CD8-positive, alpha-beta memory T cell (primary cell): ENCODE measurements at regions not wholly inside any gene's neighbourhood (a gene's known extent, or its start where the extent isn't known, plus 50 kb on each side); places are given as distances from the start of the nearest gene placed in this dataset.

ENCODE experiments used
- CTCF ChIA-PET: fragments of 350-600 bp; sonication (Branson Sonifier 250); formaldehyde crosslinking; loops from one replicate; lab custom pipeline; 2021; ENCODE audit warnings: antibody characterized with exemption; lab: Charles Lee
- POLR2A ChIA-PET: fragments of 350-600 bp; sonication (Branson Sonifier 250); formaldehyde crosslinking; loops from one replicate; lab custom pipeline; 2021; ENCODE audit warnings: antibody characterized with exemption; lab: Charles Lee
- DNase-seq, 5 donors: peaks; one replicate each; pipeline versions ENCODE4 v3.0.0 to v3.0.0-alpha.2; 2020 to 2022; ENCODE audit warnings: mixed read lengths in 1 of 5
- H3K27ac ChIP-seq: one replicate; pipeline ENCODE4 v1.7.0; 2013; ENCODE audit warnings: low read depth, mild to moderate bottlenecking, low read length, moderate library complexity
- H3K27me3 ChIP-seq: 2 replicates; pipeline ENCODE4 v1.7.0; 2013; ENCODE audit warnings: low read length, mild to moderate bottlenecking; ENCODE audit not compliant: insufficient read depth, poor library complexity, severe bottlenecking
- H3K36me3 ChIP-seq: 2 replicates; pipeline ENCODE4 v1.7.0; 2013; ENCODE audit warnings: mild to moderate bottlenecking, low read length, moderate library complexity; ENCODE audit not compliant: insufficient read depth
- H3K4me1 ChIP-seq: 2 replicates; pipeline ENCODE4 v1.7.0; 2013; ENCODE audit warnings: mild to moderate bottlenecking, low read length, moderate library complexity; ENCODE audit not compliant: insufficient read depth
- H3K4me3 ChIP-seq: 2 replicates; pipeline ENCODE4 v1.7.0; 2013; ENCODE audit warnings: mild to moderate bottlenecking, low read length
- H3K9me3 ChIP-seq: 2 replicates; pipeline ENCODE4 v1.7.0; 2013; ENCODE audit warnings: mild to moderate bottlenecking, low read length
- H3K27ac Mint-ChIP-seq, 8 donors: one replicate each; pipeline ENCODE4 v1.8.0; 2020 to 2021; ENCODE audit warnings: mixed read lengths in 8 of 8, mild to moderate bottlenecking in 6 of 8, inconsistent platforms in 3 of 8, moderate library complexity in 3 of 8
- H3K27me3 Mint-ChIP-seq, 2 donors: one replicate each; pipeline ENCODE4 v1.8.0; 2020 to 2021; ENCODE audit warnings: mixed read lengths in 2 of 2, mild to moderate bottlenecking in 1 of 2, moderate library complexity in 1 of 2
- H3K36me3 Mint-ChIP-seq, 3 donors: one replicate each; pipeline ENCODE4 v1.8.0; 2020 to 2021; ENCODE audit warnings: mixed read lengths in 3 of 3, inconsistent platforms in 1 of 3, mild to moderate bottlenecking in 1 of 3
- H3K4me1 Mint-ChIP-seq, 3 donors: one replicate each; pipeline ENCODE4 v1.8.0; 2020 to 2021; ENCODE audit warnings: mixed read lengths in 3 of 3, inconsistent platforms in 1 of 3, mild to moderate bottlenecking in 1 of 3
- H3K4me3 Mint-ChIP-seq, 7 donors: one replicate each; pipeline ENCODE4 v1.8.0; 2020 to 2021; ENCODE audit warnings: mixed read lengths in 7 of 7, mild to moderate bottlenecking in 6 of 7, moderate library complexity in 4 of 7, inconsistent platforms in 2 of 7
- H3K9me3 Mint-ChIP-seq, 5 donors: one replicate each; pipeline ENCODE4 v1.8.0; 2020 to 2022; ENCODE audit warnings: mixed read lengths in 5 of 5, mild to moderate bottlenecking in 3 of 5, moderate library complexity in 2 of 5, inconsistent platforms in 1 of 5

- peaks cover 0 to 12% (median 4%) of the 10 kb centered on the region in 5 donors for H3K9me3 Mint-ChIP-seq
- CTCF ChIA-PET, result no interaction called here
These were observed 157.7 kb upstream of the COL11A1 start for GRCh38 chr1:103266036-103266435.

GRCh38 chr1:103265551-103265950, 157.2 kb upstream of the COL11A1 start:
- no peak overlapping the region for H3K4me3 ChIP-seq
- Mint-ChIP-seq H3K4me1 (no peaks in the 10 kb centered on the region), H3K27ac (no peak overlapping the region), H3K27me3 (no peaks in the 10 kb centered on the region), H3K4me3 (no peak overlapping the region), H3K36me3 (no peaks in the 10 kb centered on the region), H3K9me3 (peaks cover 0 to 8% (median 2%) of the 10 kb centered on the region in 5 donors)
- no peaks in the 10 kb centered on the region for H3K27me3 ChIP-seq
- ChIA-PET POLR2A (no interaction called here), CTCF (no interaction called here)
- no peaks in the 10 kb centered on the region for H3K36me3 ChIP-seq
- H3K9me3 ChIP-seq, result no peaks in the 10 kb centered on the region
- H3K27ac ChIP-seq, result no peak overlapping the region
- no peaks in the 10 kb centered on the region for H3K4me1 ChIP-seq
- no peak for DNase-seq

More at GRCh38 chr1:103266036-103266435, 157.7 kb upstream of the COL11A1 start:
- Mint-ChIP-seq H3K27ac (no peak overlapping the region), H3K27me3 (no peaks in the 10 kb centered on the region), H3K4me3 (no peak overlapping the region), H3K36me3 (no peaks in the 10 kb centered on the region), H3K4me1 (no peaks in the 10 kb centered on the region)
- POLR2A ChIA-PET, result no interaction called here
- no peaks in the 10 kb centered on the region for H3K27me3 ChIP-seq
- no peaks in the 10 kb centered on the region for H3K36me3 ChIP-seq
- H3K4me1 ChIP-seq, result no peaks in the 10 kb centered on the region
- no peak overlapping the region for H3K27ac ChIP-seq
- DNase-seq, result no peak
- H3K9me3 ChIP-seq, result no peaks in the 10 kb centered on the region
- no peak overlapping the region for H3K4me3 ChIP-seq

- no peak for DNase-seq
- H3K4me1 Mint-ChIP-seq, result no peaks in the 10 kb centered on the region
- no peak overlapping the region for H3K27ac Mint-ChIP-seq
- peaks cover 0 to 6% (median 0%) of the 10 kb centered on the region in 5 donors for H3K9me3 Mint-ChIP-seq
- H3K4me3 Mint-ChIP-seq, result no peak overlapping the region
- H3K27me3 ChIP-seq, result no peaks in the 10 kb centered on the region
- ChIA-PET POLR2A (no interaction called here), CTCF (no interaction called here)
- no peaks in the 10 kb centered on the region for H3K27me3 Mint-ChIP-seq
- no peak overlapping the region for H3K27ac ChIP-seq
- H3K36me3 ChIP-seq, result no peaks in the 10 kb centered on the region
- no peaks in the 10 kb centered on the region for H3K36me3 Mint-ChIP-seq
- no peaks in the 10 kb centered on the region for H3K4me1 ChIP-seq
- no peak overlapping the region for H3K4me3 ChIP-seq
- H3K9me3 ChIP-seq, result no peaks in the 10 kb centered on the region
These were observed 151.7 kb upstream of the COL11A1 start for GRCh38 chr1:103259982-103260381.

GRCh38 chr1:103256490-103256889, 148.2 kb upstream of the COL11A1 start:
- no peak overlapping the region for H3K4me3 Mint-ChIP-seq
- H3K27ac Mint-ChIP-seq, result no peak overlapping the region

GRCh38 chr1:103254691-103255090, 146.4 kb upstream of the COL11A1 start:
- Mint-ChIP-seq H3K27ac (no peak overlapping the region), H3K4me1 (no peaks in the 10 kb centered on the region), H3K4me3 (no peak overlapping the region), H3K9me3 (peaks cover 0 to 4% (median 2%) of the 10 kb centered on the region in 5 donors), H3K36me3 (no peaks in the 10 kb centered on the region), H3K27me3 (no peaks in the 10 kb centered on the region)
- Histone ChIP-seq H3K4me3 (no peak overlapping the region), H3K27ac (no peak overlapping the region), H3K27me3 (no peaks in the 10 kb centered on the region), H3K36me3 (no peaks in the 10 kb centered on the region), H3K9me3 (no peaks in the 10 kb centered on the region), H3K4me1 (no peaks in the 10 kb centered on the region)
- ChIA-PET CTCF (no interaction called here), POLR2A (no interaction called here)
- no peak for DNase-seq

More at GRCh38 chr1:103256490-103256889, 148.2 kb upstream of the COL11A1 start:
- H3K27me3 ChIP-seq, result no peaks in the 10 kb centered on the region
- DNase-seq, result no peak
- Mint-ChIP-seq H3K4me1 (no peaks in the 10 kb centered on the region), H3K36me3 (no peaks in the 10 kb centered on the region), H3K9me3 (peaks cover 0 to 6% (median 2%) of the 10 kb centered on the region in 5 donors), H3K27me3 (no peaks in the 10 kb centered on the region)
- CTCF ChIA-PET, result no interaction called here
- no peak overlapping the region for H3K27ac ChIP-seq
- H3K9me3 ChIP-seq, result no peaks in the 10 kb centered on the region
- POLR2A ChIA-PET, result no interaction called here
- no peak overlapping the region for H3K4me3 ChIP-seq
- H3K4me1 ChIP-seq, result no peaks in the 10 kb centered on the region
- H3K36me3 ChIP-seq, result no peaks in the 10 kb centered on the region

- no peaks in the 10 kb centered on the region for H3K27me3 Mint-ChIP-seq
- no peaks in the 10 kb centered on the region for H3K27me3 ChIP-seq
- no peaks in the 10 kb centered on the region for H3K4me1 Mint-ChIP-seq
- H3K9me3 Mint-ChIP-seq, result peaks cover 0 to 4% (median 2%) of the 10 kb centered on the region in 5 donors
- H3K9me3 ChIP-seq, result no peaks in the 10 kb centered on the region
- no peak overlapping the region for H3K4me3 Mint-ChIP-seq
- H3K4me1 ChIP-seq, result no peaks in the 10 kb centered on the region
- H3K27ac Mint-ChIP-seq, result no peak overlapping the region
- DNase-seq, result no peak
- no peaks in the 10 kb centered on the region for H3K36me3 ChIP-seq
- H3K27ac ChIP-seq, result no peak overlapping the region
- no peak overlapping the region for H3K4me3 ChIP-seq
- CTCF ChIA-PET, result no interaction called here
- H3K36me3 Mint-ChIP-seq, result no peaks in the 10 kb centered on the region
- POLR2A ChIA-PET, result no interaction called here
These were observed 142.1 kb upstream of the COL11A1 start for GRCh38 chr1:103250441-103250861.

GRCh38 chr1:103248417-103249102, 140.2 kb upstream of the COL11A1 start:
- Histone ChIP-seq H3K9me3 (no peaks in the 10 kb centered on the region), H3K4me1 (no peaks in the 10 kb centered on the region), H3K27me3 (no peaks in the 10 kb centered on the region), H3K27ac (no peak overlapping the region), H3K36me3 (no peaks in the 10 kb centered on the region), H3K4me3 (no peak overlapping the region)
- Mint-ChIP-seq H3K4me3 (no peak overlapping the region), H3K36me3 (no peaks in the 10 kb centered on the region), H3K9me3 (peaks cover 0 to 7% (median 2%) of the 10 kb centered on the region in 5 donors), H3K4me1 (no peaks in the 10 kb centered on the region), H3K27ac (no peak overlapping the region), H3K27me3 (no peaks in the 10 kb centered on the region)
- no peak for DNase-seq
- CTCF ChIA-PET, result no interaction called here
- POLR2A ChIA-PET, result no interaction called here

- Mint-ChIP-seq H3K4me1 (no peaks in the 10 kb centered on the region), H3K9me3 (peaks cover 0 to 7% (median 2%) of the 10 kb centered on the region in 5 donors), H3K27me3 (no peaks in the 10 kb centered on the region), H3K27ac (no peak overlapping the region), H3K36me3 (no peaks in the 10 kb centered on the region), H3K4me3 (no peak overlapping the region)
- H3K4me1 ChIP-seq, result no peaks in the 10 kb centered on the region
- H3K9me3 ChIP-seq, result no peaks in the 10 kb centered on the region
- H3K27me3 ChIP-seq, result no peaks in the 10 kb centered on the region
- no peak overlapping the region for H3K27ac ChIP-seq
- ChIA-PET CTCF (no interaction called here), POLR2A (no interaction called here)
- H3K36me3 ChIP-seq, result no peaks in the 10 kb centered on the region
- no peak overlapping the region for H3K4me3 ChIP-seq
- no peak for DNase-seq
These were observed 139.2 kb upstream of the COL11A1 start for GRCh38 chr1:103247517-103247916.
